AG10803 (cell line): ENCODE measurements at regions not wholly inside any gene's neighbourhood (a gene's known extent, or its start where the extent isn't known, plus 50 kb on each side); places are given as distances from the start of the nearest gene placed in this dataset.
A peak's percentile ranks its signal among the peaks of the same experiment; 100 is the strongest.

Source experiments
- DNase-seq: peaks from one replicate; pipeline ENCODE4 v3.0.0; 2010; ENCODE audit warnings: low read depth
- H3K4me3 ChIP-seq: 2 replicates; pipeline ENCODE4 v1.5.1; 2011; ENCODE audit warnings: mild to moderate bottlenecking, low read length, control low read depth
- TF ChIP-seq, protein P1 (sequence below): conservative IDR thresholded peaks from 2 replicates; pipeline ENCODE4 v1.5.1; 2011; ENCODE audit warnings: mild to moderate bottlenecking, low read length, control low read depth, inconsistent platforms

DNA sequence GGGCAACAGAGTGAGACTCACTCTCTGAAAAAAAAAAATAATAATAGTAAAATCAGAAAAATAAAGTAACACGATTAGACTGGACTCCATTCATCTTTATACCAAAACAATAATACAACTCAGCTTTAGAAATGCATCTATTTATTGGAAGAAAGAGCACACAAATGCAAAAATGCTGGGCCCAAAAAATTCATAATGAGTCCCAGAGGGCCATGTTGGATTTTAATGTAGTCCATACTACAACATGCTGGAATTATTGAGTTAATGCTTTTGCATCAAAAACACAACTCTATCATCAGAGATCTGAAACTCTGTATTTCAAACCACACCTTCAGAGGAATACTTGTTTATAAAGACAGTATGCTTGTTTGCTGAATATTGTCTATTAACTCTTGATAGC is 1614.7 kb downstream of the STIM2 start:
- TF ChIP-seq, protein P1, sequence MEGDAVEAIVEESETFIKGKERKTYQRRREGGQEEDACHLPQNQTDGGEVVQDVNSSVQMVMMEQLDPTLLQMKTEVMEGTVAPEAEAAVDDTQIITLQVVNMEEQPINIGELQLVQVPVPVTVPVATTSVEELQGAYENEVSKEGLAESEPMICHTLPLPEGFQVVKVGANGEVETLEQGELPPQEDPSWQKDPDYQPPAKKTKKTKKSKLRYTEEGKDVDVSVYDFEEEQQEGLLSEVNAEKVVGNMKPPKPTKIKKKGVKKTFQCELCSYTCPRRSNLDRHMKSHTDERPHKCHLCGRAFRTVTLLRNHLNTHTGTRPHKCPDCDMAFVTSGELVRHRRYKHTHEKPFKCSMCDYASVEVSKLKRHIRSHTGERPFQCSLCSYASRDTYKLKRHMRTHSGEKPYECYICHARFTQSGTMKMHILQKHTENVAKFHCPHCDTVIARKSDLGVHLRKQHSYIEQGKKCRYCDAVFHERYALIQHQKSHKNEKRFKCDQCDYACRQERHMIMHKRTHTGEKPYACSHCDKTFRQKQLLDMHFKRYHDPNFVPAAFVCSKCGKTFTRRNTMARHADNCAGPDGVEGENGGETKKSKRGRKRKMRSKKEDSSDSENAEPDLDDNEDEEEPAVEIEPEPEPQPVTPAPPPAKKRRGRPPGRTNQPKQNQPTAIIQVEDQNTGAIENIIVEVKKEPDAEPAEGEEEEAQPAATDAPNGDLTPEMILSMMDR, result no peak
- no peak for DNase-seq
- H3K4me3 ChIP-seq, result no peak overlapping the region

DNA sequence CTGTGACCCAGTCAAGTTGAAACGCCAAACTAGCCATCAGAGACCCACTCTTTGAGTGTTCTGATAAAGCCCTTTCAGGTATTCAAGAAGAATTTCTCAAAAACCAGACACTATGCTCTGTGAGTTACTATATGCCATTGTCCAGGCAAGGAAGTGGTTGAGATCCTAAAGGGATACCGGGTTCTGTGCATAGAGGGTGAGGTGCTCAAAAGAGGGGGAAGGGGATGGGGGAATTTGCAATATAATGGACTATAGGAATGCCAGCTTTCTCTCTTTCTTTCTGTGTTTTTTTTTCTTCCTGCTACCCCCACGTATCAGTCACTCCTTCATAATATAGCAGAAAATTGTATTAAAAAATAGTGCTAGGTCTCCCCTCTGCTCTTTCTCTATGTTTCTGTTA is 1619.0 kb downstream of the STIM2 start:
- H3K4me3 ChIP-seq, result no peak overlapping the region
- TF ChIP-seq, protein P1, result no peak
- no peak for DNase-seq

DNA sequence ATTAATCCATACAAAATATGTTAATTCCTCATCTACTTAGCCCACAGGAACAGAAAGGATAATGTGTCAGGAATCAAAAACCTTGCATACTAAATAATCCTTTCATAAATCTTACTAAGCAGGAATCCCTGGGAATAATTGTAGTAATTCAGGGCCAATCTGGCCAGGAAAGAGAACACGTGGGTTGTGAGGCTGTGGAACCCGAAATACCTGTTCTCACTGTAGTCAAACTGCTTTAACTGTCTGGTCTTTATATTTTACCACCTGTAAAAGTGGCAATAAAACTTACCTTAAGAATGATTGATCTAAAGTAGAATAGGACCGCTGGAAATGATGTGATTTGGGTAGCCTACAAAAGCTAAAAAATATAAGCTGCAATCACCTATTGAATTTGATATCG is 1620.9 kb downstream of the STIM2 start:
- no peak for DNase-seq
- H3K4me3 ChIP-seq, result no peak overlapping the region
- TF ChIP-seq, protein P1, result no peak

DNA sequence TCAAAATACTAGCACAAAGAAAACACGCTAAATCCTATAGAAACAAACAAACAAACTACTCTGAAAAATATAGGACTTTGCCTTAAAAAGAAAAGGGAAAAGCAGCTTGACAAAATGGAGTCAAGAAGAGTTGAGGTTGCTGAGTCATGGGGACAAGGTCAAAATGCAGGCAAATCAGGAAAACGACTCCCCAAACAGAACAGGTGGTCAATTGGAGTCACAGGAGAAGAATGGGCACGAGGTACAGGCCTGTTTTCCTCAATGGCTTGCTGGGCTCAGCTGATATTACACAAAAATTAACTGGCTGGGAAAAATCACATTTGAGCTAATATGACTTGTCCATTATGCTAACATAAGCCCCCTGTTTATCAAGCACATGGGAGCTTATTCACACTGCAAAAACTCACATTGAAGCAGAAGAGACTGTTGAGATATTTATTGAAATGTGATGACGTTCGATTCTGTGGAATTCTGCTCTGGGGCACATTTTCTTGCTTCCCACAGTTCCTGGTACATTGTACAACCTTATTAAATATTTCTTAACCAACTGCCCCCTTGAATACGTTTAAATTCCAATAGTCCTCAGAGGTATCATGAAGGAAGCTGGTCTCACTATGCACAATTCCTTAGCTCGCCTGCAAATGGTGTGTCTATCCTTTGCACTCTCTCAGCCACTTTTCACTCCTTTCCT is 1622.1 kb downstream of the STIM2 start:
- no peak overlapping the region for H3K4me3 ChIP-seq
- DNase-seq, result peak; percentile 38
- TF ChIP-seq, protein P1, result no peak

DNA sequence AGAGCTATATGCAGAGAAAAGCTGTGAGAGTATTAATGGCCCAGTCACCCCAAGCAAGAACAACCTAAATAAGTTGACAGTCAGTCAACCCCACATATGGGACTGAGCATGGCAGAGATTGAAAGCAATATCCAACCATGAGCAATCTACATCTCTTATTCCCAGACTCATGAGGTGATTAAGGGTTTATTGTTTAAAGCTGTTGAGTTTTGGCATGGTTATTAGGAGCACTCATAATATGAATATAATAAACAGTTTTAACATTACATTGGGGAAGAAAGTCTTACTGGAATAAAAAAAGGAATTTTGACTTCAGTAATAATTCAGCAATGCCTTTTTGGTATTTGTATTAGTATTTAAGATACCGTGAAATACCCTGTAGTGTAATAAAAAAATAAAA is 1627.4 kb downstream of the STIM2 start:
- TF ChIP-seq, protein P1, result no peak
- no peak for DNase-seq
- H3K4me3 ChIP-seq, result no peak overlapping the region

DNA sequence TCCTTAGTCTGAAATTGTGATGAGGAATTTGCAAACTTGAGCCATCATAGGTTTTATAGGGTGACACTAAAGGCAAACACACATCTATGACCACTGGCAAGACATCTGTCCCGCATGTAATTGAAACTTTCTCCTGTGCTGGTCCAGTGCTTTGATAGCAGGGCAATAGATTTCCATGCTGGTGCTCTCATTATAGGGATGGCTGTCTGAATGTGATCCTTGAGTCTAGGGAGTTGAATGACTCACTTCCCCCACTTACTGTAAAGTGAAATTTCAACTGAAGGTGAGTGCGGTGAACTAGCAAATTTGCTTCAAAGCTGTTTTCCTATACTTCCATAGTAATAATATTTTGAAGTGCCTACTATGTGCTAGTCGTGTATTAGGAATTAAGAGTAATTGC is 1630.0 kb downstream of the STIM2 start:
- no peak overlapping the region for H3K4me3 ChIP-seq
- TF ChIP-seq, protein P1, result no peak
- DNase-seq, result no peak

DNA sequence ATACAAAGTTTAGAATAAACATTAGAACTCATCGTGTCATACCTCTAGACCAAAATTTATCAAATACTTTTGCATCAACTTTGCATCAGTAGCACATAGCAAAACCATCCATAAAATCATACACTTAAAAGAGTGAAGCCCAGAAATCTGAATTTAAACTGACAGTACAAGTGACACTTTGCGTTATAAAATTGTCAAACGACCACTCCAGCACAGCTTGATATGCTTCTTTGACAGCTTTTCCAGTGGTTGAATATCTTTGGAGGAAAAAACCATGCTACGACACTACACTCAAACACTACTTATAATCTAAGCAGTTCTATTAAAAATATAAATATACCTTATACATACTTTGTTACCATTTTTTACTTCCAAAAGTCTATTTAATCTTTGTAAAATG is 1644.4 kb downstream of the STIM2 start:
- no peak for DNase-seq
- H3K4me3 ChIP-seq, result no peak overlapping the region
- TF ChIP-seq, protein P1, result no peak
